KMS-11 (cell line): ENCODE measurements at regions not wholly inside any gene's neighbourhood (a gene's known extent, or its start where the extent isn't known, plus 50 kb on each side); places are given as distances from the start of the nearest gene placed in this dataset.

Experiments used
- H2AFZ ChIP-seq: fragments of 200-600 bp; sonication (generic); 2 replicates; pipeline ENCODE4 v1.6.1; 2016; ENCODE audit warnings: antibody characterized with exemption, mixed run types, low read depth
- H3K27ac ChIP-seq: fragments of 200-600 bp; sonication (generic); 2 replicates; pipeline ENCODE4 v1.6.1; 2016; ENCODE audit warnings: mild to moderate bottlenecking, mixed run types
- H3K27me3 ChIP-seq: fragments of 200-600 bp; sonication (generic); 2 replicates; pipeline ENCODE4 v1.6.1; 2017; ENCODE audit warnings: mild to moderate bottlenecking, low read depth, mixed run types, moderate library complexity; ENCODE audit not compliant: insufficient read depth
- H3K36me3 ChIP-seq: fragments of 200-600 bp; sonication (generic); 2 replicates; pipeline ENCODE4 v1.6.1; 2017; ENCODE audit warnings: mild to moderate bottlenecking, mixed run types; ENCODE audit not compliant: insufficient read depth
- H3K4me1 ChIP-seq: fragments of 200-600 bp; sonication (generic); 2 replicates; pipeline ENCODE4 v1.6.1; 2016; ENCODE audit warnings: mild to moderate bottlenecking, low read depth, mixed run types; ENCODE audit not compliant: poor library complexity, severe bottlenecking
- H3K4me2 ChIP-seq: fragments of 200-600 bp; sonication (generic); 2 replicates; pipeline ENCODE4 v1.7.0; 2016; ENCODE audit warnings: mild to moderate bottlenecking, mixed run types
- H3K4me3 ChIP-seq: fragments of 200-600 bp; sonication (generic); IDR thresholded peaks from 2 replicates; pipeline ENCODE4 v1.6.1; 2017; ENCODE audit warnings: low read depth, low read length, mixed read lengths; ENCODE audit not compliant: insufficient read depth
- H3K79me2 ChIP-seq: fragments of 200-600 bp; sonication (generic); 2 replicates; pipeline ENCODE4 v1.6.1; 2016; ENCODE audit warnings: low read depth, mixed run types; ENCODE audit not compliant: insufficient read depth
- H3K9ac ChIP-seq: fragments of 200-600 bp; sonication (generic); 2 replicates; pipeline ENCODE4 v1.6.1; 2016; ENCODE audit warnings: mild to moderate bottlenecking, mixed run types
- H4K20me1 ChIP-seq: fragments of 200-600 bp; sonication (generic); 2 replicates; pipeline ENCODE4 v1.6.1; 2016; ENCODE audit warnings: mild to moderate bottlenecking, mixed run types; ENCODE audit not compliant: insufficient read depth
- CTCF ChIP-seq: fragments of 200-600 bp; sonication (generic); conservative IDR thresholded peaks from 2 replicates; pipeline ENCODE4 v1.6.1; 2017; ENCODE audit warnings: low read depth, mild to moderate bottlenecking, antibody characterized with exemption, low read length, moderate library complexity, mixed read lengths

- H3K27ac ChIP-seq, result no peak overlapping the region
- H3K9ac ChIP-seq, result no peak overlapping the region
- TF ChIP-seq CTCF, result no peak
Observed at GRCh38 chr16:59410451-59410850, 676.3 kb upstream of the GOT2 start.

GRCh38 chr16:59405802-59406201 lies 671.7 kb upstream of the GOT2 start:
- Histone ChIP-seq H3K4me3 (no peak overlapping the region), H3K4me1 (no peaks in the 10 kb centered on the region), H2AFZ (no peak overlapping the region), H3K27ac (no peak overlapping the region), H3K9ac (no peak overlapping the region), H3K36me3 (no peaks in the 10 kb centered on the region), H3K4me2 (no peak overlapping the region), H4K20me1 (no peaks in the 10 kb centered on the region), H3K27me3 (no peaks in the 10 kb centered on the region), H3K79me2 (no peaks in the 10 kb centered on the region)
- no peak for TF ChIP-seq CTCF

More at GRCh38 chr16:59410451-59410850, 676.3 kb upstream of the GOT2 start:
- no peaks in the 10 kb centered on the region for H3K79me2 ChIP-seq
- no peak overlapping the region for H3K4me2 ChIP-seq
- H4K20me1 ChIP-seq, result no peaks in the 10 kb centered on the region
- no peaks in the 10 kb centered on the region for H3K4me1 ChIP-seq
- H2AFZ ChIP-seq, result no peak overlapping the region
- no peak overlapping the region for H3K4me3 ChIP-seq
- no peaks in the 10 kb centered on the region for H3K27me3 ChIP-seq
- no peaks in the 10 kb centered on the region for H3K36me3 ChIP-seq

GRCh38 chr16:59404509-59404908 lies 670.4 kb upstream of the GOT2 start:
- H3K4me1 ChIP-seq, result no peaks in the 10 kb centered on the region
- H3K27me3 ChIP-seq, result no peaks in the 10 kb centered on the region
- no peaks in the 10 kb centered on the region for H3K79me2 ChIP-seq
- TF ChIP-seq CTCF, result no peak
- H3K4me3 ChIP-seq, result no peak overlapping the region
- no peak overlapping the region for H3K4me2 ChIP-seq
- no peak overlapping the region for H3K9ac ChIP-seq
- H2AFZ ChIP-seq, result no peak overlapping the region
- H4K20me1 ChIP-seq, result no peaks in the 10 kb centered on the region
- no peak overlapping the region for H3K27ac ChIP-seq
- no peaks in the 10 kb centered on the region for H3K36me3 ChIP-seq

- Histone ChIP-seq H3K4me3 (no peak overlapping the region), H3K4me1 (no peaks in the 10 kb centered on the region), H3K79me2 (no peaks in the 10 kb centered on the region), H3K4me2 (no peak overlapping the region), H3K27me3 (no peaks in the 10 kb centered on the region), H2AFZ (no peak overlapping the region), H4K20me1 (no peaks in the 10 kb centered on the region), H3K36me3 (no peaks in the 10 kb centered on the region), H3K27ac (no peak overlapping the region), H3K9ac (no peak overlapping the region)
- no peak for TF ChIP-seq CTCF
Observed at GRCh38 chr16:59400830-59401229, 666.7 kb upstream of the GOT2 start.
